HFFc6 (cell line): ENCODE measurements at regions not wholly inside any gene's neighbourhood (a gene's known extent, or its start where the extent isn't known, plus 50 kb on each side); places are given as distances from the start of the nearest gene placed in this dataset.
"Not testable (repeated sequence)": the region's sequence is repeated elsewhere in the genome, so short reads cannot be mapped to it uniquely, and the experiment has no call there.

ENCODE experiments used
- DNase-seq: peaks from one replicate; pipeline ENCODE4 v3.0.0-alpha.2; 2018
- H3K27ac Mint-ChIP-seq: 2 replicates; pipeline ENCODE4 v1.8.0; 2020; ENCODE audit warnings: mild to moderate bottlenecking, mixed read lengths
- H3K27me3 Mint-ChIP-seq: 2 replicates; pipeline ENCODE4 v1.8.0; 2021; ENCODE audit warnings: mild to moderate bottlenecking, moderate library complexity, mixed read lengths; ENCODE audit not compliant: insufficient read depth
- H3K36me3 Mint-ChIP-seq: 2 replicates; pipeline ENCODE4 v1.8.0; 2021; ENCODE audit warnings: low read depth, mixed read lengths
- H3K4me1 Mint-ChIP-seq: 2 replicates; pipeline ENCODE4 v1.8.0; 2020; ENCODE audit warnings: low read depth, mixed read lengths
- H3K4me3 Mint-ChIP-seq: 2 replicates; pipeline ENCODE4 v1.8.0; 2020; ENCODE audit warnings: mild to moderate bottlenecking, moderate library complexity, mixed read lengths
- H3K9me3 Mint-ChIP-seq: 2 replicates; pipeline ENCODE4 v1.8.0; 2020; ENCODE audit warnings: mild to moderate bottlenecking, mixed read lengths
- TF ChIP-seq, protein P1 (sequence below): fragments of 200-600 bp; sonication (generic); IDR thresholded peaks from 2 replicates; pipeline ENCODE4 v1.5.0; 2021; ENCODE audit warnings: antibody characterized with exemption, mild to moderate bottlenecking

DNA sequence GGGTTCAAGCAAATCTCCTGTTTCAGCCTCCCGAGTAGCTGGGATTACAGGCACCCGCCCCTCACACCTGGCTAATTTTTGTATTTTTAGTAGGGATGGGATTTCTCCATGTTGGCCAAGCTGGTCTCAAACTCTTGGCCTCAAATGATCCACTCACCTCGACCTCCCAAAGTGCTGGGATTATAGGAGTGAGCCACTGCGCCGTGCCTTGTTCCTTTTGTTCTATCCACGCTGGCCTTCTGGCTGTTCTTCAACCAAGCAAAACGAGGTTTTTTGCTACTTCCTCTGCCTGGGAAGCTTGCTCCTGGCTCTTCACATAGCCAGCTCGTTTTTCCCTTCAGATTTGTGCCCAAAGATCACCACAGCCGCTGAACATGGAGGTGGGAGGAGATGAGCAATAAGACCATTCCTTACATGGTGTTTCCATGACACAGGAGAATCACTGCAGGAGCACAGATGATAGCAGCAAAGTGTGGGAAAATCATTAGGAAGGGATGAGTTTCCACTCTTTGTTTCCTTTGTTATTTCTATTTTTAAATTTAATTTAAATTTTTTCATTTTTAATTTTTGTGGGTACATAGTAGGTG, 201.0 kb upstream of the ZNF217 start:
- H3K27me3 Mint-ChIP-seq, result no peaks in the 10 kb centered on the region; the same call in 1 of the 2 replicates
- H3K4me1 Mint-ChIP-seq, result peaks cover 55% of the 10 kb centered on the region
- H3K36me3 Mint-ChIP-seq, result peaks cover 8% of the 10 kb centered on the region; the same call in 1 of the 2 replicates
- TF ChIP-seq, protein P1, sequence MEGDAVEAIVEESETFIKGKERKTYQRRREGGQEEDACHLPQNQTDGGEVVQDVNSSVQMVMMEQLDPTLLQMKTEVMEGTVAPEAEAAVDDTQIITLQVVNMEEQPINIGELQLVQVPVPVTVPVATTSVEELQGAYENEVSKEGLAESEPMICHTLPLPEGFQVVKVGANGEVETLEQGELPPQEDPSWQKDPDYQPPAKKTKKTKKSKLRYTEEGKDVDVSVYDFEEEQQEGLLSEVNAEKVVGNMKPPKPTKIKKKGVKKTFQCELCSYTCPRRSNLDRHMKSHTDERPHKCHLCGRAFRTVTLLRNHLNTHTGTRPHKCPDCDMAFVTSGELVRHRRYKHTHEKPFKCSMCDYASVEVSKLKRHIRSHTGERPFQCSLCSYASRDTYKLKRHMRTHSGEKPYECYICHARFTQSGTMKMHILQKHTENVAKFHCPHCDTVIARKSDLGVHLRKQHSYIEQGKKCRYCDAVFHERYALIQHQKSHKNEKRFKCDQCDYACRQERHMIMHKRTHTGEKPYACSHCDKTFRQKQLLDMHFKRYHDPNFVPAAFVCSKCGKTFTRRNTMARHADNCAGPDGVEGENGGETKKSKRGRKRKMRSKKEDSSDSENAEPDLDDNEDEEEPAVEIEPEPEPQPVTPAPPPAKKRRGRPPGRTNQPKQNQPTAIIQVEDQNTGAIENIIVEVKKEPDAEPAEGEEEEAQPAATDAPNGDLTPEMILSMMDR, result no peak
- H3K4me3 Mint-ChIP-seq, result no peak overlapping the region
- no peaks in the 10 kb centered on the region for H3K9me3 Mint-ChIP-seq
- no peak for DNase-seq
- H3K27ac Mint-ChIP-seq, result peak overlapping the region; percentile 95

DNA sequence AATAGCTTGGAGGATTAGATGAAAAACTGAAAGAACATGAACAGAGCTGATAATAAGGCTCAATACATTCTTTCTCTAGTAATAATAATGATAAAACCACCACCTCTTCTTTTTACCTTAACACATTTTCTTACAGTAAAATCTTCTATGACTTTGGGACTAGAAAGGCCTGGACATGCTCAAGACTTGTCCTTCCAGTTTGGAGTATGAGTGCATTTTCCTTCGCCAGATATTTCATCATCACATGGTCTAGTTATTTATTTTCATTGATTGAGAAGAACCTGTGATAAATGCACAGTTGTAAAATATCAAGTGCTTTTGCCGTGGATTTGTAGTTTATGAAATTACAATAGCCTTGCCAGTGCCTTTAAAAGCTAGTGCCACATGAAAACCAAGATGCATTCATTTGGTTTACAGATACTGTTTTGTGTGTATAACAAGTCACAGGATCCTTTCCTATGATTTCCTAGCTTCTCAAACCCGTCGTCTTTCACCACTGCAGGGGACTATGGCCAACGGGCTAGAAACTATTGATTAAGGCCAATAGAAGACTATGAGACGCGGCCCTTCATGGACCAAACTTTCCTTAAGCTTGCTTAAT, 200.2 kb upstream of the ZNF217 start:
- H3K27me3 Mint-ChIP-seq, result no peaks in the 10 kb centered on the region; the same call in 1 of the 2 replicates
- H3K36me3 Mint-ChIP-seq, result peaks cover 8% of the 10 kb centered on the region; the same call in 1 of the 2 replicates
- no peak for DNase-seq
- TF ChIP-seq, protein P1, result no peak
- H3K27ac Mint-ChIP-seq, result no peak overlapping the region; the same call in 1 of the 2 replicates
- H3K4me3 Mint-ChIP-seq, result no peak overlapping the region
- H3K4me1 Mint-ChIP-seq, result peaks cover 59% of the 10 kb centered on the region
- no peaks in the 10 kb centered on the region for H3K9me3 Mint-ChIP-seq

DNA sequence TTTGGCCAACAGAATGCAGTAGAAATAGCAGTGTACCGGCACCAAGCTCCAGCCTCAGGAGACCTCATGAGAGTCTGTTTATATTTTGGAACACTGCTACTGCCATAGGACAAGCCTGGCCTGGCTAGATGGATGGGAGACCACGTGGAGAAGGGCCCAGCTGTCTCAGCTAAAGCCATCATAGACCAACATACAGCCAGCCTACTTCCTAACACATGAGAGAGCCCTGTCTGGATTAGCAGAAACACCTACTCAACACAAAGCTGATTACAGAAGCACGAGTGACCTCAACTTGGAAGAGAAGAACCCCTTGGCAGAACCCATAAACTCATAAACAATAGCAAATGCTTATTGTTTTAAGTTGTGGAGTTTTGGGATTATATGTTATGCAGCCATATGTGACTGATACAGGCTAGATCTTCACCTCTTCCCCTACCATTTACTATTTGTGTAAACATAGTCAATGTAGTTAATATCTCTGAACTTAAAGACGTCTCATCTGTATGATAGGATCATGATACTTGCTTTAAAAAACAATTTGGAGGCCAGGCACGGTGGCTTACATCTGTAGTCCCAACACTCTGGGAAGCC, 199.4 kb upstream of the ZNF217 start:
- peaks cover 8% of the 10 kb centered on the region; the same call in 1 of the 2 replicates for H3K36me3 Mint-ChIP-seq
- no peaks in the 10 kb centered on the region for H3K9me3 Mint-ChIP-seq
- H3K4me1 Mint-ChIP-seq, result peaks cover 63% of the 10 kb centered on the region
- H3K27me3 Mint-ChIP-seq, result no peaks in the 10 kb centered on the region; the same call in 1 of the 2 replicates
- DNase-seq, result no peak
- peak overlapping the region; percentile 61 for H3K27ac Mint-ChIP-seq
- H3K4me3 Mint-ChIP-seq, result no peak overlapping the region
- TF ChIP-seq, protein P1, result no peak

DNA sequence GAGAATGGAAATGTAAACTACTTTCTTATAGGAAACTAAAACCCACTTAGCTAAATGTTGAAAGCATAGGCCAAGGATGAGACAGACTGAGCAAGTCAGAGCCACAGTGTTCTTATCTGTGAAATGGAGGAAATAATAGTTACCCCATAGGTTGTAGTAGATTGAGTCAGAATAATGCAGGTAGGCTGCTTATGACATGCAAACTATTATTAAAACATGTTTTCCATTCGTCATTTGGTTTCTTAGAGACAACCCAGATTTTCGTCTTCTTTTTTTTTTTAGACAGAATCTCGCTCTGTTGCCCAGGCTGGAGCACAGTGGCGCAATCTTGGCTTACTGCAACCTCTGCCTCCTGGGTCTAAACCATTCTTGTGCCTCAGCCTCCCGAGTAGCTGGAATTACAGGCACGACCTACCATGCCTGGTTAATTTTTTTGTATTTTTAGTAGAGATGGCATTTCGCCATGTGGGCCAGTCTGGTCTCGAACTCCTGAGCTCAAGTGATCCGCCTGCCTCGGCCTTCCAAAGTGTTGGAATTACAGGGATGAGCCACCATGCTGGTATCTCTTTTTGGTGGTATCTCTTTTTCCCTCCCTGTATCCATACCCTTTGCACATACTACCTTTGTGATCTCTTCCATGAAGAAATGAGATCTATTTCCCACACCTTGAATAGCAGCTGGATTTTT, 196.5 kb upstream of the ZNF217 start:
- H3K27ac Mint-ChIP-seq, result peak overlapping the region; percentile 94
- no peaks in the 10 kb centered on the region; the same call in 1 of the 2 replicates for H3K27me3 Mint-ChIP-seq
- TF ChIP-seq, protein P1, result no peak
- H3K9me3 Mint-ChIP-seq, result no peaks in the 10 kb centered on the region
- H3K4me1 Mint-ChIP-seq, result peaks cover 79% of the 10 kb centered on the region
- H3K36me3 Mint-ChIP-seq, result peaks cover 8% of the 10 kb centered on the region; the same call in 1 of the 2 replicates
- DNase-seq, result no peak
- H3K4me3 Mint-ChIP-seq, result peak overlapping the region; percentile 54

DNA sequence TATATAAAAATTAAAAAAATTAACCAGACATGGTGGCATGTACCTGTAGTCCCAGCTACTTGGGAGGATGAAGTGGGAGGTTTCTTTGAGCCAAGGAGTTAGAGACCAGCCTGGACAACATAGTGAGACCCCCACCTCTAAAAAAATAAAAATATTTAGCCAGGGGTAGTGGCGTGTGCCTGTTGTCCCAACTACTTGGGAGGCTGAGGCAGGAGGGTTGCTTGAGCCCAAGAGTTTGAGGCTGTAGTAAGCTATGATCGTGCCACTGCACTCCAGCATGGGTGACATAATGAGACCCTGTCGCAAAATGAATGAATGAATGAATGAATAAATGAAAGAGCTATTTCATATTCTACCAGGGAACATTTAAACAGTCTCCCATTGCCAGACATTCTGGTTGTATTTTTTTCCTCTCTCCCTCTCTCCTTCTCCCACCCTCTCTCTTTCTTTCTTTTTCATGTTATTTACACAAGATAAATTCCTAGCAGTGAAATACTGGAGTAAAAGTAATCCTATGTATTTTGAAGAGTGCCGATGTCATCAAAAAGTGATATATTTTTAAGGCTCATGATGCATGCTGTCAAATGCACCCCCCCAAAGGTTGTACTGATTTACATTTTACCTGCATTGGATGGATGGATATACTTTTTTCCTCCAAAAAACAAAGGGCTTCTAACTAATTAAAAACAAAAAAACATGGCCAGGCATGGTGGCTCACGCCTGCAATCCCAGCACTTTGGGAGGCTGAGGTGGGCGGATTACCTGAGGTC, 194.8 kb upstream of the ZNF217 start:
- DNase-seq, result no peak
- Mint-ChIP-seq H3K27ac (peak overlapping the region; percentile 94), H3K27me3 (no peaks in the 10 kb centered on the region; the same call in 1 of the 2 replicates), H3K4me3 (no peak overlapping the region), H3K36me3 (peaks cover 8% of the 10 kb centered on the region; the same call in 1 of the 2 replicates), H3K9me3 (no peaks in the 10 kb centered on the region), H3K4me1 (peaks cover 71% of the 10 kb centered on the region)
- TF ChIP-seq, protein P1, result no peak

DNA sequence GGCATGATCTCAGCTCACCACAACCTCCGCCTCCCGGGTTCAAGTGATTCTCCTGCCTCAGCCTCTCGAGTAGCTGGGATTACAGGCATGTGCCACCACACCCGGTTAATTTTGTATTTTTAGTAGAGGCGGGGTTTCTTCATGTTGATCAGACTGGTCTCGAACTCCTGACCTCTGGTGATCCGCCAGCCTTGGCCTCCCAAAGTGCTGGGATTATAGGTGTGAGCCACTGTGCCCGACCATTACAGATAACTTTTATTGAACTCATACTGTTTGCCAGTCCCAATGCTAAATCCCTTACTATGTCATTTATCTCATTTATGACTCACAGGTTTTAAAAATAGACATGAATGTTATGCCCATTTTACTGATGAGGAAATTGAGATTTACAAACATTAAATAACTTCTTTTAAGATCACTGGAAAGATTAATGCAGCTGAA, 193.9 kb upstream of the ZNF217 start:
- H3K36me3 Mint-ChIP-seq, DNase-seq, H3K9me3 Mint-ChIP-seq, H3K4me3 Mint-ChIP-seq, H3K27me3 Mint-ChIP-seq: not testable (repeated sequence)
- Mint-ChIP-seq H3K4me1 (peaks cover 62% of the 10 kb centered on the region), H3K27ac (peak overlapping the region; percentile 4; the same call in 1 of the 2 replicates)
